ENCODE measurements at regions not wholly inside any gene's neighbourhood (a gene's known extent, or its start where the extent isn't known, plus 50 kb on each side); places are given as distances from the start of the nearest gene placed in this dataset.

GRCh38 chr13:105329359-105329758, 1206.1 kb downstream of the EFNB2 start:
- H3K27me3 ChIP-seq = no peaks in the 10 kb centered on the region
- no peaks in the 10 kb centered on the region for H3K4me1 ChIP-seq
- no peaks in the 10 kb centered on the region for H3K36me3 ChIP-seq
- H3K9me3 ChIP-seq = no peaks in the 10 kb centered on the region
- TF ChIP-seq POLR2A (IDR thresholded peaks at IDR 0.05) = no peak
- TF ChIP-seq, protein P1, sequence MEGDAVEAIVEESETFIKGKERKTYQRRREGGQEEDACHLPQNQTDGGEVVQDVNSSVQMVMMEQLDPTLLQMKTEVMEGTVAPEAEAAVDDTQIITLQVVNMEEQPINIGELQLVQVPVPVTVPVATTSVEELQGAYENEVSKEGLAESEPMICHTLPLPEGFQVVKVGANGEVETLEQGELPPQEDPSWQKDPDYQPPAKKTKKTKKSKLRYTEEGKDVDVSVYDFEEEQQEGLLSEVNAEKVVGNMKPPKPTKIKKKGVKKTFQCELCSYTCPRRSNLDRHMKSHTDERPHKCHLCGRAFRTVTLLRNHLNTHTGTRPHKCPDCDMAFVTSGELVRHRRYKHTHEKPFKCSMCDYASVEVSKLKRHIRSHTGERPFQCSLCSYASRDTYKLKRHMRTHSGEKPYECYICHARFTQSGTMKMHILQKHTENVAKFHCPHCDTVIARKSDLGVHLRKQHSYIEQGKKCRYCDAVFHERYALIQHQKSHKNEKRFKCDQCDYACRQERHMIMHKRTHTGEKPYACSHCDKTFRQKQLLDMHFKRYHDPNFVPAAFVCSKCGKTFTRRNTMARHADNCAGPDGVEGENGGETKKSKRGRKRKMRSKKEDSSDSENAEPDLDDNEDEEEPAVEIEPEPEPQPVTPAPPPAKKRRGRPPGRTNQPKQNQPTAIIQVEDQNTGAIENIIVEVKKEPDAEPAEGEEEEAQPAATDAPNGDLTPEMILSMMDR (IDR thresholded peaks at IDR 0.05) = no peak
- H3K27ac ChIP-seq = no peak overlapping the region
- intact Hi-C loops (cut with DNase I; ENCODE audit: low total_unique reads) = no loop called here
- H3K4me3 ChIP-seq = no peak overlapping the region
- DNase-seq = no peak

DNA sequence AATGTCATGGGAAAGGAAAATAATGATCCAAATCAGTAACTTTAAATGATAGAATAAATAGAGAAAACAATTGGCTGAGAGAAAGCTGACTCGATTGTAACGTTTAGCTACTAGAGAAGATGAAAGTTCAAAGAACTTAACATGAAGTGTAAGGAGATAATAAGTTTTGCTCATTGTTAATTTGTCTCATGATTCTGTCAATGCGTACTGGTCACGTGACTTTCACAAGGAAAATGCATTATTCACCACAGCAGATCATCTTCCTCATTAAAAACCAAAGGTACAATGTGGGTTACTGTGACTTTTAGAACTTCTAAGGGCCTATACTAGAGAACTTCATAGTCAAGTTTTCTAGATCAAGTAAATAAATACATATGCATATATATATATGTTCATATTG, 1207.2 kb downstream of the EFNB2 start:
- H3K4me3 ChIP-seq = no peak overlapping the region
- no peaks in the 10 kb centered on the region for H3K9me3 ChIP-seq
- H3K27me3 ChIP-seq = no peaks in the 10 kb centered on the region
- no peak overlapping the region for H3K27ac ChIP-seq
- DNase-seq = no peak
- H3K36me3 ChIP-seq = no peaks in the 10 kb centered on the region
- TF ChIP-seq, protein P1 (IDR thresholded peaks at IDR 0.05) = no peak
- TF ChIP-seq POLR2A (IDR thresholded peaks at IDR 0.05) = no peak
- intact Hi-C loops (cut with DNase I; ENCODE audit: low total_unique reads) = no loop called here
- H3K4me1 ChIP-seq = no peaks in the 10 kb centered on the region

DNA sequence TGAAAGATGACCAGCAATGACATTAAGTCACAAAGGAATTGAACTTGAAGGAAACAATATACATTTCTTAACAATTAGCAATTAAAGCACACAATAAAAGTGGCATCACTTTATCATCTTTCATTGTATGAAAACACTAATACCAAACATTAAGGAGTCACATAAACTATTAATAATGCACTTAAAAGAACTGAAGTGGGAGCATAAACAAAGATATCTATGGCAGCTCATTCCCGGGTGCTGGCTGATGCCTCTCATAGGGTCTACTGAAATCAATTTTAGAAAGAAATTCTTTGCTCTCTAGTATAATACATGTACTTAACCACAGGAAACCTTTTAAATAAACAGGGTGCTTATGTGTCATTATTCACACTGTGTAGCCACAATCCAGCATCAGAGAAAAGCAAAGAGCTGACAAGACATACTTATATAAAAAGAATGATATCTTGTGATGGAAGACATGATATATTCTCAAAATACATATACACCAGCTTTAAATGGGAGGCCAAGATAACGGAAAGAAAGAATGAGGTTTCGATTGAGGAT, 1207.8 kb downstream of the EFNB2 start:
- intact Hi-C loops (cut with DNase I; ENCODE audit: low total_unique reads) = no loop called here
- Histone ChIP-seq H3K4me3 (no peak overlapping the region), H3K27me3 (no peaks in the 10 kb centered on the region), H3K9me3 (no peaks in the 10 kb centered on the region), H3K4me1 (no peaks in the 10 kb centered on the region), H3K27ac (no peak overlapping the region), H3K36me3 (no peaks in the 10 kb centered on the region)
- no peak for DNase-seq
- TF ChIP-seq, protein P1 (IDR thresholded peaks at IDR 0.05) = no peak
- no peak for TF ChIP-seq POLR2A (IDR thresholded peaks at IDR 0.05)

DNA sequence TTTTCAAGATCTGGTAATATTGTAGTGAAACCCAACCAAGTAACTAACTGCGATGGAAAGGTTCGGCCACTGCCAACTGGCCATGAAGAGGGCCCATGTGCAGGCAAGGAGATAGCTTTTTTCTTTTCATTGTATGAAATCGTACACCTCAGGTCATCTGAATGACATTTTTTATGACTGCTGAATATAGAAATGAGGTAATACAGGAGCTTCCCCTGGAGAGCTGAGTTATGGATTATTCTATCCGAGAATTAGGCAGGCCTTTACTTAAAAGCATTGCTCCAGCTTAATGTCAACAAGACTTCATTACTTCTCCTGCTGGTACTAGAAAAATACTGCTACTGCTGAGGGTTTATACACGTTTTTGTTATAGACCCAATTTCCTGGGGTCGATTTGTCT, 1215.6 kb downstream of the EFNB2 start:
- no peak for DNase-seq

DNA sequence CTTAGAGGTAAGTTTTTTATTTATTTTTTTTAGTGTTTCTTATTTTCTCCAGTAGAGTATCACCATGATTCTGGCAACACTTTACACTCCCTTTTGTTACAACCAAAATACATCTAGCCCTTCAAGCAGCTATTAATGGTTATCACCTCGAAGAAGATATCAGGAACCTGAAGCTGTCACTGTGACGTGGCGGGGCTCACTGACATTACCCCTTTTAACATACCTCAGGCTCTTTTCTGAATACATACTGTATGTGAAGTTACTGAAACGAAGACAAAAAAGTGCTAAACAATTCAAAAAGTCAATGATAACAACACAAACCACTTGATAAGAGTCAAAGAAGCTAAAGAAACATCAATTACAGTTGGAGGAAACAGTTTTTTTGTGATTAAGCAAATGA, 1218.7 kb downstream of the EFNB2 start:
- intact Hi-C loops (cut with DNase I; ENCODE audit: low total_unique reads) = no loop called here
- DNase-seq = no peak

More for the DNA sequence above, 1215.6 kb downstream of the EFNB2 start:
- H3K9me3 ChIP-seq = no peaks in the 10 kb centered on the region
- no peaks in the 10 kb centered on the region for H3K4me1 ChIP-seq
- no peak overlapping the region for H3K4me3 ChIP-seq
- H3K36me3 ChIP-seq = no peaks in the 10 kb centered on the region
- no peak overlapping the region for H3K27ac ChIP-seq
- intact Hi-C loops (cut with DNase I; ENCODE audit: low total_unique reads) = no loop called here
- TF ChIP-seq, protein P1 (IDR thresholded peaks at IDR 0.05) = no peak
- TF ChIP-seq POLR2A (IDR thresholded peaks at IDR 0.05) = no peak
- H3K27me3 ChIP-seq = no peaks in the 10 kb centered on the region

More for the DNA sequence above, 1218.7 kb downstream of the EFNB2 start:
- Histone ChIP-seq H3K27me3 (no peaks in the 10 kb centered on the region), H3K4me1 (no peaks in the 10 kb centered on the region), H3K27ac (no peak overlapping the region), H3K4me3 (no peak overlapping the region), H3K36me3 (no peaks in the 10 kb centered on the region), H3K9me3 (no peaks in the 10 kb centered on the region)
- TF ChIP-seq, protein P1 (IDR thresholded peaks at IDR 0.05) = no peak
- no peak for TF ChIP-seq POLR2A (IDR thresholded peaks at IDR 0.05)
